Mesothelial cell of epicardium (in vitro differentiated cells): ENCODE measurements at regions not wholly inside any gene's neighbourhood (a gene's known extent, or its start where the extent isn't known, plus 50 kb on each side); places are given as distances from the start of the nearest gene placed in this dataset.

Source experiments
- DNase-seq, 2 experiments: peaks; one replicate each; pipeline ENCODE4 v3.0.0; 2021; ENCODE audit warnings: low spot score in 2 of 2; ENCODE audit not compliant: unreplicated experiment in 2 of 2
- H3K27ac Mint-ChIP-seq: 2 replicates; pipeline ENCODE4 v1.8.0; 2021; ENCODE audit warnings: mixed read lengths
- H3K27me3 Mint-ChIP-seq: 2 replicates; pipeline ENCODE4 v1.8.0; 2021; ENCODE audit warnings: low read depth, mixed read lengths
- H3K36me3 Mint-ChIP-seq: 2 replicates; pipeline ENCODE4 v1.8.0; 2021; ENCODE audit warnings: mixed read lengths
- H3K4me1 Mint-ChIP-seq: 2 replicates; pipeline ENCODE4 v1.8.0; 2021; ENCODE audit warnings: mixed read lengths
- H3K4me3 Mint-ChIP-seq: 2 replicates; pipeline ENCODE4 v1.8.0; 2021; ENCODE audit warnings: mild to moderate bottlenecking, moderate library complexity, mixed read lengths
- H3K9me3 Mint-ChIP-seq: 2 replicates; pipeline ENCODE4 v1.8.0; 2021; ENCODE audit warnings: mixed read lengths
- TF ChIP-seq, protein P1 (sequence below): fragments of 200-600 bp; sonication (generic); IDR thresholded peaks from one replicate; pipeline ENCODE4 v1.5.0; 2021; ENCODE audit warnings: antibody characterized with exemption; ENCODE audit not compliant: unreplicated experiment

DNA sequence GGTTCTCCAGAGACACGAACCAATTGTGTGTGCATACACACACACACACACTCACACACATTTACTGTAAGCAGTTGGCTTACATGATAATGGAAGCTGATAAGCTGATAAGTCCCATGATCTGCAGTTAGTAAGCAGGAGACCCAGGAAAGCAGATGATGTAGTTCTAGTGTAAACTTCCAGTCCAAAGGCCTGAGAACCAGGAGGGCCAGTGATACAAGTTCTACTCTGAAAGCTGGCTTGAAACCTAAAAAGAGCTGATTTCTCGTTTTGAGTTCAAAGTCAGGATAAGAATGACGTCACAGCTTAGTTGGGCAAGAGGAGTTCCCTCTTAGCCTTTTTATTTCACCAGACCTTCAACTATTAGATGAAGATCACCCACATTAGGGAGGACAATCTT lies 558.8 kb upstream of the PIK3C3 start:
- no peak overlapping the region for H3K27ac Mint-ChIP-seq
- TF ChIP-seq, protein P1, sequence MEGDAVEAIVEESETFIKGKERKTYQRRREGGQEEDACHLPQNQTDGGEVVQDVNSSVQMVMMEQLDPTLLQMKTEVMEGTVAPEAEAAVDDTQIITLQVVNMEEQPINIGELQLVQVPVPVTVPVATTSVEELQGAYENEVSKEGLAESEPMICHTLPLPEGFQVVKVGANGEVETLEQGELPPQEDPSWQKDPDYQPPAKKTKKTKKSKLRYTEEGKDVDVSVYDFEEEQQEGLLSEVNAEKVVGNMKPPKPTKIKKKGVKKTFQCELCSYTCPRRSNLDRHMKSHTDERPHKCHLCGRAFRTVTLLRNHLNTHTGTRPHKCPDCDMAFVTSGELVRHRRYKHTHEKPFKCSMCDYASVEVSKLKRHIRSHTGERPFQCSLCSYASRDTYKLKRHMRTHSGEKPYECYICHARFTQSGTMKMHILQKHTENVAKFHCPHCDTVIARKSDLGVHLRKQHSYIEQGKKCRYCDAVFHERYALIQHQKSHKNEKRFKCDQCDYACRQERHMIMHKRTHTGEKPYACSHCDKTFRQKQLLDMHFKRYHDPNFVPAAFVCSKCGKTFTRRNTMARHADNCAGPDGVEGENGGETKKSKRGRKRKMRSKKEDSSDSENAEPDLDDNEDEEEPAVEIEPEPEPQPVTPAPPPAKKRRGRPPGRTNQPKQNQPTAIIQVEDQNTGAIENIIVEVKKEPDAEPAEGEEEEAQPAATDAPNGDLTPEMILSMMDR: no peak
- DNase-seq: no peak

DNA sequence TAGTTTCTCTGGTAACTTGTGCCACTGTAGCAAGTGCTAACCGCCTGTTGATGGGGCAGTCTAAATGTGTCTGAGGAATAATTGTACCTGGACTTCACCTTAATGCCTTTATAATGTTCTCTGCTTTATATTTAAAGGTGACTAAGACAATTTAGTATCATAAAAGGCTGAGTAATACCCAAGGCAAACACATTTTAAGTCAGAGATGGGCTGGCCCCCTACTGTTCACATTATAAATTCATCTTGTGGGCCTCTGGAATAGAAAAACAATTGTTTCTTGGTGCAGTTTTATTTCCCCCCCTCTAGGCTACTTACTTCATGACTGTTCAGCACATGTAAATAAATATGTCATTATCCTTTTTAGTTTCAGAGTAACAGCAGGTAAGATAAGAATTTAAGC lies 559.3 kb upstream of the PIK3C3 start:
- no peaks in the 10 kb centered on the region for H3K9me3 Mint-ChIP-seq
- no peak for DNase-seq
- TF ChIP-seq, protein P1: peak; percentile 47
- H3K27me3 Mint-ChIP-seq: no peaks in the 10 kb centered on the region
- H3K36me3 Mint-ChIP-seq: no peaks in the 10 kb centered on the region
- H3K4me1 Mint-ChIP-seq: peaks cover 16% of the 10 kb centered on the region
- H3K4me3 Mint-ChIP-seq: no peak overlapping the region
- no peak overlapping the region for H3K27ac Mint-ChIP-seq

More for the DNA sequence above, 558.8 kb upstream of the PIK3C3 start:
- H3K4me1 Mint-ChIP-seq: peaks cover 14% of the 10 kb centered on the region
- no peaks in the 10 kb centered on the region for H3K27me3 Mint-ChIP-seq
- no peak overlapping the region for H3K4me3 Mint-ChIP-seq
- no peaks in the 10 kb centered on the region for H3K9me3 Mint-ChIP-seq
- H3K36me3 Mint-ChIP-seq: no peaks in the 10 kb centered on the region

DNA sequence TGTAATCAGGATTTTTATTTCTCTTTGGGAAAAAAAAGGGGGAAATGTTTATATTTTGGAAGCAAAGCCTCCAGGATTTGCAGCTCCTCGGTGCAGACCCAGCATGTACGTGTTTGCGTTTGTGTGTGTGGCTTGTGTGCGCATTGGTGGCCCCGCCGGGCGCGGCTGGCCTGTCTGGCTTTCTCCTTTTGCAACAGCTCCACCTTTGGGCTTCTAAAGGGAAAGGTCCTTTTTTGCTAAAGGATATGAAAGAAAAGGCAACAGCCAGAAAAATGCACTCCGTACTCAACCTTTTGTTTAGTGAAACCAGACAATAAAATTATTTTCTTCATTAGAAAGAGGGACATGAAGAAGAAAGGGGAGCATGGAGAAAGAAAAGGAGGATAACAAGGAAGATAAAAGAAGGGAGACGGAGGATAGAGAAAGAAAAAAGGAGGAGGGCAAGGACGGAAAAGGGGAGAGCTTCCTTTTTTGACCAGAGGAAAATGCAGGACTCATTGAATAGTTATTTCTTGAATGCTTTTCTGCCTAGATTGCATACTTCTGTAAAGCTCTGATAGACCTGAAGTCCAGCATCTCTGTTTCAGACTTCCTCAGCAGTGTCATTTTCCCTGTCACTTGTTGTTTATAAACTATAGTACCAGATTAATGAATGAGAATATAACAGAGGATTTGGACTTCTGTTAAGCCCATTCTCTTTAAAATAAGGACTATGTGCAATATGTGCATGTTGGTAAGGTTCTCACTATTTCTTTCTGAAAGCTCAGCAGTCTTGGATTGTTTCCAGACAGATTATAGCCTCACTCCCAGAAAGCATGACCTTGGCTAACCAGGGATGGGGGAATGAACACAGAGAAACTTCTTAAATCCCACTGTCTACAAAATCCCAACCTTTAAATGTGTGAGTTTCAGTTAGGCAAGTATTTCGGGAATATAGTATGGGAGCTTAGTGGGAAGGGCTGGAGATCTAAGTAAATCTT lies 563.1 kb upstream of the PIK3C3 start:
- Mint-ChIP-seq H3K36me3 (no peaks in the 10 kb centered on the region), H3K9me3 (no peaks in the 10 kb centered on the region), H3K27me3 (no peaks in the 10 kb centered on the region), H3K4me1 (peaks cover 25% of the 10 kb centered on the region), H3K27ac (peak overlapping the region; percentile 92), H3K4me3 (peak overlapping the region; percentile 69)
- peak; percentile 31 to 72 for DNase-seq
- TF ChIP-seq, protein P1: peak; percentile 56

DNA sequence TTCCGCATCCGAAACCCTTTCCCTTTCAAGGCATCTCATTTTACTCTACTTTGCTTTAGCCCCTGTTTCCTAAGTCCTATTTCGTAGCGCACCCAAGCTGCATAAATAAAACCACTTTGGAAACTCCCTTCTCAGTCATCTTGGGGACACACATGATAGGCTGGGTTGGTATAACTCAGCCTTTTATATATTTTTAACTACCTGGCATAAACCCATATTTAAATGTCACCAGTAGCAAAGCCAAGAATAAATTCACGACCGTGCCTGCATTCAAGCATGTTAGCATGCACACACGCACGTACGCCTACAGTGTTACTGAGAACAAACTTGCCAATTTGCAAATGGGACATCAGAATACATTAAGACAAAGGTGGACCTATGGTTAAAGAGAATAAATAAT lies 564.7 kb upstream of the PIK3C3 start:
- TF ChIP-seq, protein P1: no peak
- DNase-seq: no peak
- Mint-ChIP-seq H3K9me3 (no peaks in the 10 kb centered on the region), H3K4me1 (peaks cover 25% of the 10 kb centered on the region), H3K4me3 (no peak overlapping the region), H3K36me3 (no peaks in the 10 kb centered on the region), H3K27ac (no peak overlapping the region), H3K27me3 (no peaks in the 10 kb centered on the region)

DNA sequence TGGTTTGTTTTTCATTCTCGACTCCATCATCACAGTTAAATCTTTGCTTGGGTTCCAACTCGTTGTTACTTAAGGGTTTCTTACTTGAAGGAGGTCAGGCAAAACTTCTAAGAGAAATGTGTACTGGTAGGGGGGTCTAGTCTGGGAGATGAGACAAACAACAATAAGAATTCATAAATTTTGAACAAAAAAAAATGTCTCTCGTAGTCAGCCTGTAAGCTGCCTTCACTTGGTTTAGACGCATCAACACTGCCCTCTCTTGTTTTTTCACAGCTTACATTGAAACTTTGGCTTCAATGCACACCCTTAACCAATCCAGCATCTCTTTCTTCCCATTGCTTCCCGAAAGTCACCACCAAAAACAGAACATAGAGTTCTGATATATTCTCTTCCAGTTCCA lies 576.4 kb upstream of the PIK3C3 start:
- no peaks in the 10 kb centered on the region for H3K27me3 Mint-ChIP-seq
- H3K27ac Mint-ChIP-seq: no peak overlapping the region
- no peak for DNase-seq
- H3K9me3 Mint-ChIP-seq: no peaks in the 10 kb centered on the region
- no peak overlapping the region for H3K4me3 Mint-ChIP-seq
- H3K4me1 Mint-ChIP-seq: peaks cover 10% of the 10 kb centered on the region
- TF ChIP-seq, protein P1: no peak
- H3K36me3 Mint-ChIP-seq: no peaks in the 10 kb centered on the region
